ENCODE measurements at regions not wholly inside any gene's neighbourhood (a gene's known extent, or its start where the extent isn't known, plus 50 kb on each side); places are given as distances from the start of the nearest gene placed in this dataset.

DNA sequence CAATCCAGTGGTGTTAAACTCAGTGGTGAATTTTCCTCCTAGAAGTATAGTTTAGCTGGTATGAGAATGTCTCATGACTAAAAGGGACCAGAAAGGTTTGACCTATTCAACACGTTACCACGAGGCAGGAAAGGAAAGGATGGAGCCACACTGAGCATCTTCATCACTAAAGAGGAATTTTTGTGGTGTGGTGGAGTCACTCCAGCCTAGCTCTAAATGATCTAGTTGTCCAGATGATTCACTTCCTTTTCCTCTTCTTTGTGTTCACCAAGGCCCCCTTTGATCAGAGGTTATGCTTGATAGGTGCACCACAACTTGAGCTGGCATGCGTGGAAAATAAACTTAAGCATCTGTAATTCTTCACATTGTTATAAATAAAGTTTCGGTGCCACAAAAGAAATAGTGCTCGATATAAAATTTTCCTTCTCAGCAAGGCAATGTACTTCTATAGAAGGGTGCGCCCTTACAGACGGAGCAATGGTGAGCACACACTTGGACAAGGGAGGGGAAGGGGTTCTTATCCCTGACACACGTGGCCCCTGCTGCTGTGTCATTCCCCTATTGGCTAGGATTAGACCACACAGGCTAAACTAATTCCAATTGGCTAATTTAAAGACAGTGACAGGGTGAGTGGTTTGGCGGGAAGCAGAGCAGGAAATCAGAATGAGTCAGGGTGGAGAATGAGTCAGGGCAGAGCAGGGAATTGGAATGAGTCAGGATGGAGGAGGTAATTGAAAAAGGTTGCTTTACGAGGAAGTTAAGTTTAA lies 254.6 kb downstream of the HS3ST3A1 start:
- TF ChIP-seq, protein P1, sequence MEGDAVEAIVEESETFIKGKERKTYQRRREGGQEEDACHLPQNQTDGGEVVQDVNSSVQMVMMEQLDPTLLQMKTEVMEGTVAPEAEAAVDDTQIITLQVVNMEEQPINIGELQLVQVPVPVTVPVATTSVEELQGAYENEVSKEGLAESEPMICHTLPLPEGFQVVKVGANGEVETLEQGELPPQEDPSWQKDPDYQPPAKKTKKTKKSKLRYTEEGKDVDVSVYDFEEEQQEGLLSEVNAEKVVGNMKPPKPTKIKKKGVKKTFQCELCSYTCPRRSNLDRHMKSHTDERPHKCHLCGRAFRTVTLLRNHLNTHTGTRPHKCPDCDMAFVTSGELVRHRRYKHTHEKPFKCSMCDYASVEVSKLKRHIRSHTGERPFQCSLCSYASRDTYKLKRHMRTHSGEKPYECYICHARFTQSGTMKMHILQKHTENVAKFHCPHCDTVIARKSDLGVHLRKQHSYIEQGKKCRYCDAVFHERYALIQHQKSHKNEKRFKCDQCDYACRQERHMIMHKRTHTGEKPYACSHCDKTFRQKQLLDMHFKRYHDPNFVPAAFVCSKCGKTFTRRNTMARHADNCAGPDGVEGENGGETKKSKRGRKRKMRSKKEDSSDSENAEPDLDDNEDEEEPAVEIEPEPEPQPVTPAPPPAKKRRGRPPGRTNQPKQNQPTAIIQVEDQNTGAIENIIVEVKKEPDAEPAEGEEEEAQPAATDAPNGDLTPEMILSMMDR (IDR thresholded peaks at IDR 0.05) = no peak
- TF ChIP-seq EZH2 (IDR thresholded peaks at IDR 0.05; ENCODE audit: borderline replicate concordance, insufficient read depth, low read depth, low read length, poor library complexity, severe bottlenecking) = no peak
